HepG2 (cell line): ENCODE measurements at regions not wholly inside any gene's neighbourhood (a gene's known extent, or its start where the extent isn't known, plus 50 kb on each side); places are given as distances from the start of the nearest gene placed in this dataset.

Experiments used
- ATAC-seq: fragments of 200-7000 bp; cut with Tn5 transposase; 3 replicates; pipeline ENCODE4 v1.9.1; 2020; ENCODE audit warnings: mild to moderate bottlenecking, moderate library complexity
- BruUV-seq: library from RNA; stranded (reverse); fragments of 400-500 nt; replicated peaks from 2 replicates; lab custom pipeline; 2021; lab: Mats Ljungman, UMichigan
- CTCF ChIA-PET: fragments of 300-600 bp; formaldehyde crosslinking; extraction: SDS; loops from one replicate; lab custom pipeline; 2021; ENCODE audit warnings: low total read pairs, inconsistent platforms, low intra/inter-chr PET ratio; lab: Yijun Ruan, JAX
- POLR2A ChIA-PET: fragments of 350-600 bp; sonication (Branson Sonifier 250); formaldehyde crosslinking; loops from one replicate; lab custom pipeline; 2020; ENCODE audit warnings: antibody characterized with exemption, inconsistent platforms; lab: Yijun Ruan, JAX
- DNase-seq: peaks from one replicate; pipeline ENCODE4 v3.0.0-alpha.2; 2015; ENCODE audit warnings: low spot score
- FAIRE-seq: peaks from 3 replicates; lab custom pipeline; 2011; peaks lifted over from hg19 to GRCh38; lab: Jason Lieb, UNC
- H2AFZ ChIP-seq: one replicate; pipeline ENCODE4 v1.6.1; 2011; ENCODE audit warnings: low read length, inconsistent platforms
- H3K27ac ChIP-seq: fragments of 300-600 bp; 3 replicates; pipeline ENCODE4 v1.8.0; 2011; ENCODE audit warnings: mixed run types, mild to moderate bottlenecking, mixed read lengths, low read length, inconsistent platforms; ENCODE audit not compliant: insufficient read depth; ENCODE audit errors: extremely low read length
- H3K27me3 ChIP-seq, 2 experiments: fragments of 200-600 bp in 1 of 2; 2 replicates in 1 of 2; 3 replicates in 1 of 2; pipeline versions ENCODE4 v1.6.0 to v1.8.0; 2011; ENCODE audit warnings: low read length in 2 of 2, mild to moderate bottlenecking in 2 of 2, moderate library complexity in 2 of 2, inconsistent platforms in 1 of 2; ENCODE audit not compliant: insufficient read depth in 2 of 2, control insufficient read depth in 1 of 2
- H3K36me3 ChIP-seq, 2 experiments: fragments of 200-600 bp in 1 of 2; replicated peaks in 1 of 2; 2 replicates in 1 of 2; 3 replicates in 1 of 2; pipeline versions ENCODE4 v1.5.1 to v1.8.0; 2011; ENCODE audit warnings: low read length in 2 of 2, inconsistent platforms in 1 of 2; ENCODE audit not compliant: insufficient read depth in 2 of 2, control insufficient read depth in 1 of 2
- H3K4me1 ChIP-seq: 2 replicates; pipeline ENCODE4 v1.5.1; 2012; ENCODE audit warnings: low read length, inconsistent platforms; ENCODE audit not compliant: insufficient read depth
- H3K4me2 ChIP-seq: 2 replicates; pipeline ENCODE4 v1.6.0; 2011; ENCODE audit warnings: low read depth, low read length, inconsistent platforms
- H3K4me3 ChIP-seq, 3 experiments: fragments of 200-600 bp in 1 of 3; sonication (generic), shearing (Covaris generic) in 1 of 3; replicated peaks in 1 of 3; 2 replicates each; pipeline ENCODE4 v1.5.1; 2011 to 2016; ENCODE audit warnings: low read length in 3 of 3, inconsistent platforms in 2 of 3, low read depth in 2 of 3, mild to moderate bottlenecking in 2 of 3, control low read depth in 1 of 3, mixed read lengths in 1 of 3; ENCODE audit not compliant: insufficient read depth in 1 of 3
- H3K79me2 ChIP-seq: one replicate; pipeline ENCODE4 v1.6.1; 2011; ENCODE audit warnings: low read length, inconsistent platforms; ENCODE audit not compliant: insufficient read depth
- H3K9ac ChIP-seq: 2 replicates; pipeline ENCODE4 v1.6.0; 2011; ENCODE audit warnings: mild to moderate bottlenecking, low read depth, low read length, inconsistent platforms; ENCODE audit not compliant: insufficient read depth
- H3K9me3 ChIP-seq: 2 replicates; pipeline ENCODE4 v1.5.1; 2012; ENCODE audit warnings: mild to moderate bottlenecking, low read length
- H4K20me1 ChIP-seq: 2 replicates; pipeline ENCODE4 v1.6.0; 2011; ENCODE audit warnings: inconsistent platforms, mild to moderate bottlenecking, low read length, moderate library complexity; ENCODE audit not compliant: insufficient read depth
- AKAP8 ChIP-seq: sonication (generic); formaldehyde crosslinking; IDR thresholded peaks from 2 replicates; pipeline ENCODE4 v1.5.1; 2020; ENCODE audit warnings: mild to moderate bottlenecking, missing genetic modification reagents
- ATF1 ChIP-seq: IDR thresholded peaks from 2 replicates; pipeline ENCODE4 v1.6.1; 2016; ENCODE audit warnings: mild to moderate bottlenecking, control low read depth
- ATF5 ChIP-seq: sonication (generic); formaldehyde crosslinking; IDR thresholded peaks from 2 replicates; pipeline ENCODE4 v1.4.0; 2020; ENCODE audit warnings: mild to moderate bottlenecking, low read depth, missing genetic modification reagents
- FUBP1 ChIP-seq: sonication (generic); formaldehyde crosslinking; IDR thresholded peaks from 2 replicates; pipeline ENCODE4 v1.5.1; 2020; ENCODE audit warnings: missing genetic modification reagents, mild to moderate bottlenecking, borderline replicate concordance
- MAF1 ChIP-seq: sonication (generic); formaldehyde crosslinking; IDR thresholded peaks from 2 replicates; pipeline ENCODE4 v1.5.0; 2020; ENCODE audit warnings: missing genetic modification reagents, borderline replicate concordance
- MYNN ChIP-seq: sonication (generic); formaldehyde crosslinking; IDR thresholded peaks from 2 replicates; pipeline ENCODE4 v1.4.0; 2020; ENCODE audit warnings: mild to moderate bottlenecking, low read depth, missing genetic modification reagents
- PCBP2 ChIP-seq: fragments of 200-400 bp; formaldehyde crosslinking; optimal IDR thresholded peaks from 2 replicates; pipeline ENCODE3; 2018; ENCODE audit warnings: low read length, low read depth; ENCODE audit not compliant: poor library complexity, severe bottlenecking
- PHF5A ChIP-seq: IDR thresholded peaks from one replicate; pipeline ENCODE4 v1.6.1; 2018; ENCODE audit warnings: low read depth, missing genetic modification reagents; ENCODE audit not compliant: unreplicated experiment
- RBAK ChIP-seq: sonication (generic); formaldehyde crosslinking; IDR thresholded peaks from 2 replicates; pipeline ENCODE4 v1.5.1; 2020; ENCODE audit warnings: mild to moderate bottlenecking, missing genetic modification reagents
- SNAPC4 ChIP-seq: sonication (generic); formaldehyde crosslinking; IDR thresholded peaks from 2 replicates; pipeline ENCODE4 v1.4.0; 2020; ENCODE audit warnings: mild to moderate bottlenecking, missing genetic modification reagents
- ZBTB20 ChIP-seq: sonication (generic); formaldehyde crosslinking; IDR thresholded peaks from 2 replicates; pipeline ENCODE4 v1.8.1; 2023; ENCODE audit warnings: missing genetic modification reagents, low read depth, mild to moderate bottlenecking, borderline replicate concordance
- ZNF17 ChIP-seq: sonication (generic); formaldehyde crosslinking; IDR thresholded peaks from 2 replicates; pipeline ENCODE4 v1.5.0; 2020; ENCODE audit warnings: mild to moderate bottlenecking, missing genetic modification reagents
- ZNF362 ChIP-seq: sonication (generic); formaldehyde crosslinking; IDR thresholded peaks from 2 replicates; pipeline ENCODE4 v1.4.0; 2020; ENCODE audit warnings: missing genetic modification reagents, mild to moderate bottlenecking, borderline replicate concordance
- ZNF383 ChIP-seq: sonication (generic); formaldehyde crosslinking; IDR thresholded peaks from 2 replicates; pipeline ENCODE4 v1.4.0; 2020; ENCODE audit warnings: missing genetic modification reagents, mild to moderate bottlenecking, borderline replicate concordance
- ZNF547 ChIP-seq: sonication (generic); formaldehyde crosslinking; IDR thresholded peaks from 2 replicates; pipeline ENCODE4 v1.5.1; 2020; ENCODE audit warnings: mild to moderate bottlenecking, missing genetic modification reagents
- ZNF670 ChIP-seq: sonication (generic); formaldehyde crosslinking; IDR thresholded peaks from 2 replicates; pipeline ENCODE4 v1.8.0; 2022; ENCODE audit warnings: mild to moderate bottlenecking, missing genetic modification reagents, borderline replicate concordance
- ZNF891 ChIP-seq: sonication (generic); formaldehyde crosslinking; IDR thresholded peaks from 2 replicates; pipeline ENCODE4 v1.5.0; 2020; ENCODE audit warnings: mild to moderate bottlenecking, missing genetic modification reagents
- WGBS: methylation state at CpG from one replicate; pipeline ENCODE4 v1.1.6; 2017; ENCODE audit warnings: low lambda C conversion rate; 5-methylcytosine and 5-hydroxymethylcytosine counted together
- in situ Hi-C: cut with HindIII; loops from 2 replicates; pipeline ENCODE4 v1.10.0; 2017; ENCODE audit warnings: low pct_unique_long_range_greater_than_20kb; ENCODE audit not compliant: extremely low pct_ligation_motif_present
- intact Hi-C: fragments of 100-400 bp; cut with micrococcal nuclease; formaldehyde crosslinking; loops from one replicate; pipeline ENCODE4 v1.10.0; 2022; ENCODE audit not compliant: unreplicated experiment

GRCh38 chr12:87157791-87158190 lies 871.4 kb downstream of the C12orf50 start:
- DNase-seq: no peak
- Histone ChIP-seq H3K27ac (no peak overlapping the region), H3K4me2 (no peak overlapping the region), H3K9me3 (peaks cover 68% of the 10 kb centered on the region), H3K9ac (no peak overlapping the region), H3K4me3 (no peak overlapping the region), H3K79me2 (no peaks in the 10 kb centered on the region), H2AFZ (no peak overlapping the region), H3K4me1 (no peaks in the 10 kb centered on the region), H3K27me3 (no peaks in the 10 kb centered on the region), H3K36me3 (no peaks in the 10 kb centered on the region), H4K20me1 (no peaks in the 10 kb centered on the region)
- no peak for ATAC-seq
- in situ Hi-C loops (no loop called here), intact Hi-C loops (no loop called here)
- ChIA-PET POLR2A (no interaction called here), CTCF (no interaction called here)
- 44% methylated on average over 4 of the region's 6 CpGs for WGBS
- FAIRE-seq: no peak
- BruUV-seq: no TSS peak
- TF ChIP-seq ZNF383 (CRISPR knock-in tag) (no peak), RBAK (CRISPR knock-in tag) (no peak), MAF1 (no peak), ZNF17 (CRISPR knock-in tag) (no peak), AKAP8 (CRISPR knock-in tag) (no peak), ZBTB20 (no peak), ZNF547 (no peak), ZNF670 (no peak), ATF1 (no peak), ATF5 (CRISPR knock-in tag) (no peak), FUBP1 (CRISPR knock-in tag) (no peak), SNAPC4 (no peak), ZNF891 (no peak), ZNF362 (CRISPR knock-in tag) (no peak), MYNN (CRISPR knock-in tag) (no peak), PCBP2 (no peak), PHF5A (CRISPR knock-in tag) (no peak)
